ENCODE measurements at regions not wholly inside any gene's neighbourhood (a gene's known extent, or its start where the extent isn't known, plus 50 kb on each side); places are given as distances from the start of the nearest gene placed in this dataset.

DNA sequence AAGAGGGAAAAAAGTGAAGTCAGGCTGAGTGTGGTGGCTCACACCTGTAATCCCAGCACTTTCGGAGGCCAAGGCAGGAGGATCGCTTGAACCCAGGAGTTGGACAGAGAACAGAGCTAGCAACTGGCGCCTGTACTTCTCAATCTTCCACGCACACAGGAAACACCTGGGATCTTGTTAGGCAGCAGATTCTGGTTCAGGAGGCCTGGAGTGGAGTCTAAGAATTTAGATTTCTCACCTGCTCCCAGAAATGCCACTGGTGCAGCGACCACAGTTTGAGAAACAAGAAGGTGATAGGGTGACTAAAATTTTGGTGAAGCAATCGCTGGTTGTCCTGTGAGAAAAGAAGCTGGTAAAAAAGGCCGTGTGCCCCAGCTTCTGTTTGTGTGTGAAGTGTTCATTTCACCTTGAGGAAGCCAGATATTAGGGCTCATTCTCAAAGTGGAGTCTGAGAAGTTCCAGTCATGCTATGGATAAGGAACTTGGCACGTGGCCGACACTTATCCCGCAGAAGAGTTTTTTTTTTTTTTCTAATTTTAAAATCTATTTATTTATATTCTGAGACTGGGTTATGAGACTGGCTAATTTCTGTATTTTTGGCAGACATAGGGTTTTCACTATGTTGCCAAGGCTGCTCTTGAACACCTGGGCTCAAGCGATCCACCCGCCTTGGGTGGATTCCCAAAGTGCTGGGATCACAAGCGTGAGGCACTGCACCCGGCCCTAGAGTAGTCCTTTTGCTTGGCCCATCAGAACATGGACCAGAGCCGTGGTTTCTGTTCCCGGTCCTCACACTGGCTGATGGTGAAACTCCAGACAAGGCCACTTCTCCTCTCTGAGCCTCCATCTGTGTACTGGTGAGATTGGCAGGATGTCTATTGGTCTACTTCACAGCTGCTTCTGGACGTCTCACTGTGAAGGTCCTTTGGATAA lies 324.6 kb upstream of the PROK2 start:
- no peak for DNase-seq (ENCODE audit: low read depth)

GRCh38 chr3:72105306-72105705 lies 320.4 kb upstream of the PROK2 start:
- no peak for DNase-seq (ENCODE audit: low read depth)

GRCh38 chr3:72102112-72102616 lies 317.2 kb upstream of the PROK2 start:
- DNase-seq (ENCODE audit: low read depth), result no peak

DNA sequence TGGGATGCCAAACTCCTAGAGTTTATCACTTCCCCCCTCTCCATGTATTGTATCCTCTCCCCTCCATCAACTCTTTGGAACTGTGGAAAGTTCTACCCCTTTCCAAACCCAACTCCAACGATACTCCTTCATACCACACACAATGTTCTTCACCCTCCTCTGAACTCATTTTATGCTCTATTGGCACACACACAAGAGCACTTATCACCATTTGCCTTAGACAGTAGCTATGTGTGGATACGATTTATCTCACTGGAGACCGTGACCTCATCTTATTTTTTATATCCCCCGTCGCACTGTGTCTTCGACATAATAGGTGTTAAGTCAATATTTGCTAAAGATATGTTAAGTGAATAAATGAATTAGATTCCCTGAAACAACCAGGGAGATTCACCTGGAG lies 316.5 kb upstream of the PROK2 start:
- no peak for DNase-seq (ENCODE audit: low read depth)

DNA sequence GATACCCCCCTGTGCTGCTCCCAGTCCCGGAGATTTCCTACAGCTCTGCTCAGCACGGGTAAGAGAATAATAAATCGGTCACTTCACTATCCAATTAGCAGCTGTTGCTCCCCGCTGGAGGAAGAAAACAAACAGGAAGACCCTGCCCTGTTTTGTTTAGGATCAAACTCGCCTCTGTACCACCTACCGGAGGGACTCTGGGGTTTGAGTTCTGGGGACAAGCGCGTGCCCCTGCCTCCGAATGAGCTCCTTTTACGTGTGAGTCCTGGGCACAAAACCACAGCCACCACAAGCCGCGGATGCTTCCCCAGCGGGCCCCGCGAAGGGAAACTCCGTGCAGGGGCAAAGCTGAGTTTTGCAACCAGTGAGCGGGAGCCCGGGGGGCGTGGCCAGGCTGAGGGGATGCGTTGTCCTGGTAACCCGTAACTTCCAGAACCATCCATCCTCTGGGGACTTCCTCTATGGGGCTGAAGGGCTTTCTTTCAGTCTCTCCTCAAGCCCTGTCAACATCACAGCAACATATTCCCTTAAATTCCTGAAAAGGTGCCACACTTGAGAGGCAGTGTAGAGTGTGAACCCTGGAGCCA lies 315.7 kb upstream of the PROK2 start:
- peak; percentile 65 for DNase-seq (ENCODE audit: low read depth)

- no peak for DNase-seq (ENCODE audit: low read depth)
Observed at GRCh38 chr3:72100080-72100511, 315.1 kb upstream of the PROK2 start.

DNA sequence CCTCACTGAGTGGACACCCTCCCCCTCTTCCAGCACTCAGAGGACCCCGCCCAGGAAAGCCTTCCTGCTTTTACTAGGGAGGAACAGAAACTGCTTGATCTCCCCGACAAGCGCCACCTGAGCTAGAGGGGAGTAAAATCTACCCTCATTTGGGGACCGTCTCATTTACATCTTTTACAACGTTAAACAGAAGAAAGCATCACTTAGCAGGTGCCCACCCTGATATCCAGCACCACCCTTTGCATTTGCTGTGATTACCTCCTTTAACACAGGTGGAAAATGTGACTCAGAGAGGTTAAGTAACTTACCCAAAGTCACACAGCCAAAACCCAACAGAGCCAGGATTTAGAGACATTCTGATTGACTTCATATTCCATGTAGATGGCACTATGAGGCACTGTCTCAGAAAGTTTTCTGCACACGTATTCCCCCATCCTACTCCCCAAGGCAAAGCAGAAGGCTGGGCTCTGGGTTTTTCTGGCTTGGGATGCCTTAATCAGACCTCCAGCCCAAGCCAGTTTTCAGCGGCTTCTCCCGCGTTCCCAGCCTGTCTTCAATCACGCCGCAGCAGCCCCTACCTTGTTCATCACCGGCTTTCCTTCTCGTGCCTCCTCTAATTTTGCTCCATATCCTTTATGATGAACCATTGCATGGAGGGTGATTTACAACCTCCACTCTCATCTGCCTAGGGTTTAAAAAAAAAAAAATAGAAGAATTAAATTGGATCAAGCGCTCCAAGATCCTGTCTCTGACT lies 314.6 kb upstream of the PROK2 start:
- DNase-seq (ENCODE audit: low read depth), result no peak

DNA sequence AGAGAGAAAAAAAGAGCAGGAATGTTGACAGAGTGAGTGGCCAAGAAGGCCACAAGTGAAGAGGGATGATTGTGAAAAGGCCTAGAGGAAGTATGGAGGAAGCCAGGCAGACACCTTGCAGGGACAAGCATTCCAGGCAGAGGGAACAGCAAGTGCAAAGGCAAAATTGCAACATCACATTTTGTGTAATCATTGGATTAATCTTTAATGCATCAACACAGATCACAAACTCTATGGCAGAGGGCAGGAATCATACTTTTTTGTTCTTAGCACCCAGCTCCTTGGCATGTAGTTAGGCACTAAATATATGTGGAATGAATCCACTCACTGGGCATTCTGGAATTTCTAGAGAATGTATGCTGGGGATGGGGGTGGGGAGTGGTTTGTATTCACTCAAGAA lies 312.1 kb upstream of the PROK2 start:
- DNase-seq (ENCODE audit: low read depth), result no peak

- no peak for DNase-seq (ENCODE audit: low read depth)
Observed at GRCh38 chr3:72095521-72095920, 310.6 kb upstream of the PROK2 start.

GRCh38 chr3:72093992-72094334 lies 309.0 kb upstream of the PROK2 start:
- DNase-seq (ENCODE audit: low read depth), result no peak

DNA sequence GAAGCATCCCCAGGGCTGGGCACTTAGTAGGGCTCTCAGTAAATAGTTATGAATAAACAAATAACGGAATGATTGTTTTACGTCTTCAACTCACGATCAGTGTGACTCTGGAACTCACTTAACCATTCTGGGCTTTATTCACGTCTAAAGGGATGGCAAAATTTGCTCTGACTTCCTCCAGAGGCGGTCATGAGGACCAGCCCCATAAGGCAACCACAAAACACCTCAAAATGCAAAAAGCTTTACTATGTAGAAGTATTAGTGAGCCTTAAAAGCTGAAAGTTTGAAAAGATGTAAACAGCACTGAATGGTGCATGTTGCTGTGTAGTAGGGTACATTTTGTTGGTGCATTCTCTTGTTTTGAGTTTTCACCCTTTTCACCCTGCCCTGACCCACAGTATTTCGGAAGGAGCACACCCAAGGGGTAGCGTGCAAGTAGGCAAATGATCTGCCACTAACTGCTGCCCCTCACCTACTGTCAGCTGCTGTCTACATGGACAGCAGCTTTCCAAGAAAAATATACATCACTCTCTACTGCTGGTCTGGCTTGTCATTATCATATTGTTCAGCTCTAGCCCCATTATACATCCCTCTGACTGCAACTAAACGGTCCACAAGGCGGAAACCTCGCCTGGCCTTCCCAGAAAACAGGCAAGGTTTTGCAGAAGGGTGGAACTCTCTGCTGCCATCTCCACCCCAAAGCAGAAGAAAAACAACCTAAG lies 308.5 kb upstream of the PROK2 start:
- DNase-seq (ENCODE audit: low read depth), result no peak

- no peak for DNase-seq (ENCODE audit: low read depth)
Observed at GRCh38 chr3:72092778-72093177, 307.8 kb upstream of the PROK2 start.

- no peak for DNase-seq (ENCODE audit: low read depth)
Observed at GRCh38 chr3:72088486-72089025, 303.6 kb upstream of the PROK2 start.

DNA sequence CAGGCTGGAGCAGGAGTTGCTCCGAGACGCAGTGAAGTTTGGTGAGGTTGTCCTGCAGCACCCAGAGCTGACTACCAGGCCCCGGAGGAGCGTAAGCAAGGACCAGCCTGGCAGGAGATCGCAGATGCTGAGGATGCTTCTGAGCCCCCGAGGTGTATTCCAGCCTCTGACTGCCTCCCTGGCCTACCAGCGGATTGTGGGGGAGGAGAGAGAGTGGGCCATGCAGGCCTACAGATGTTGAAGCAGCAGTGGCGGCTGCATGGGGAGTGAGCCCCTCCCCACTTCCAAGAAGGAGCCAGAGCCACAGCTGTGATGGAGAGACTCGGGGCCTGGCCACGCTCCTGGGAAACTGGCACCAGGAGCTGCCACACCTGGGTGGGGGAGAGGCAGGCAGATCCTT lies 302.5 kb upstream of the PROK2 start:
- no peak for DNase-seq (ENCODE audit: low read depth)

DNA sequence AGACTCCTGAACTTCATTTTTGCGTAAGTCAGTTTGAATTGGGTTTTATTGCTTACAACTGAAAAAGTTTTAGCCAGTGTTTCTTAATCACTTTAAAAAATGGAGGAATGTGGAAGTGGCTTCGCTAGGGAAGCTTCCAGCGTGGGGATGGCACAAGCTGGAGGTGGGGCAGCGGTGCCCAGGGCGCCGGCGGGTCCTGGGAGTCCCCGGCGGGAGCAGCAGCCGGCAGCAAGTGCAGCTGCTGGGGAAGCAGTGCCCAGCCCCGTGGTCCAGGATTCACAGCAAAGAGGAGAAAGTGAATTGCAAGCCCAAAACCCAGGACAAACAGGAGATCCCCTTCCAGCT lies 301.8 kb upstream of the PROK2 start:
- DNase-seq (ENCODE audit: low read depth), result no peak

- DNase-seq (ENCODE audit: low read depth), result no peak
Observed at GRCh38 chr3:72086042-72086742, 301.2 kb upstream of the PROK2 start.

DNA sequence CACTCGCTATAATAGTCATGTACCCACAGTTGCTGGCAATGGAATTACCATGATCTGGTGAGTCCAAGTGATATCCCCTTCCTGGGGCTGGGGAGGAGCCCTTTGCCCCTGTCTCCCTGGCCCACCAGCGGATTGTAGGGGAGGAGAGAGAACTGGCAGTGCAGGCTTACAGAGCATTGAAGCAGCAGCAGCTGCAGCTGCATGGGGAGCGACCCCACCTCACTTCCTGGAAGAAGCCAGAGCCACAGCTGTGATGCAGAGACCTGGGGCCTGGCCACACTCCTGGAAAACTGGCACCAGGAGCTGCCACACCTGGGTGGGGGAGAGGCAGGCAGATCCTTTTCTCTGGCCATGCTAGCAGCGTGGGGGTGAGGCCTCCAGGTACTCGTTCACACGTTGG lies 300.1 kb upstream of the PROK2 start:
- DNase-seq (ENCODE audit: low read depth), result no peak

- DNase-seq (ENCODE audit: low read depth), result no peak
Observed at GRCh38 chr3:72082776-72083462, 298.0 kb upstream of the PROK2 start.

GRCh38 chr3:72082186-72082715 lies 297.3 kb upstream of the PROK2 start:
- no peak for DNase-seq (ENCODE audit: low read depth)

- DNase-seq (ENCODE audit: low read depth), result no peak
Observed at GRCh38 chr3:72081471-72082185, 296.7 kb upstream of the PROK2 start.

Data from stimulated activated CD8-positive, alpha-beta memory T cell treated with anti-CD3 and anti-CD28 coated beads, Interleukin-15, amount 100 ng/mL, for 24 hours (primary cell).